ENCODE measurements at regions not wholly inside any gene's neighbourhood (a gene's known extent, or its start where the extent isn't known, plus 50 kb on each side); places are given as distances from the start of the nearest gene placed in this dataset.

DNA sequence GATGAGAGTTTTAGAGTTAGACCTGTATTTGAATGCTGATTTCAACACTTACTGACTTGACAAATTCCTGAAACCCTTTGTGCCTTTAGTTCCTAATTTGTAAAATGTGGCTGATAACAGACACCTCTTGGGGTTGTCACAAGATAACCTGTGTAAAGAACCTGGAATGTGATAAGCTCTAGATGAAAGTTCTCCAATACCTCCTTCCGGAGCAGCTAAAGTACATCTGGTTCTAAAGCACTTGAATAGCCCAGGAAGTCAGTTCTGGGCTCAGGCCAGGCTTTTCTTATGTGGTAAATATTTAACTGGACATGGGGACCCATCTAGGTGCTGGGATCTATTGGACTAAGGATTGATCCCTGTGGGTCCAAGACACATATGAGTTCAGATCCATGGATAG, 310.8 kb upstream of the ADAMTSL1 start:
- no peak for TF ChIP-seq POLR2AphosphoS5 (IDR thresholded peaks at IDR 0.05; ENCODE audit: low read depth, low read length)
- TF ChIP-seq POLR2A (IDR thresholded peaks at IDR 0.05; ENCODE audit: low read depth, low read length), result no peak
- no peak for TF ChIP-seq TAF1 (IDR thresholded peaks at IDR 0.05; ENCODE audit: low read depth, low read length)
